ENCODE measurements at regions not wholly inside any gene's neighbourhood (a gene's known extent, or its start where the extent isn't known, plus 50 kb on each side); places are given as distances from the start of the nearest gene placed in this dataset.

GRCh38 chr12:107282628-107283027, 189.3 kb upstream of the CRY1 start:
- no peak for DNase-seq

GRCh38 chr12:107283652-107284051, 190.3 kb upstream of the CRY1 start:
- no peak for DNase-seq

GRCh38 chr12:107284692-107285091, 191.3 kb upstream of the CRY1 start:
- DNase-seq = no peak

GRCh38 chr12:107287436-107288413, 194.4 kb upstream of the CRY1 start:
- no peak for DNase-seq

GRCh38 chr12:107288414-107289127, 195.2 kb upstream of the CRY1 start:
- DNase-seq = no peak

- DNase-seq = no peak
These were observed 197.7 kb upstream of the CRY1 start for GRCh38 chr12:107291018-107291417.

- DNase-seq = no peak
These were observed 203.3 kb upstream of the CRY1 start for GRCh38 chr12:107296681-107297089.

- DNase-seq = no peak
These were observed 209.4 kb upstream of the CRY1 start for GRCh38 chr12:107302649-107303341.

- no peak for DNase-seq
These were observed 211.5 kb upstream of the CRY1 start for GRCh38 chr12:107304588-107305532.

- DNase-seq = no peak
These were observed 212.9 kb upstream of the CRY1 start for GRCh38 chr12:107306141-107306659.

- no peak for DNase-seq
These were observed 215.0 kb upstream of the CRY1 start for GRCh38 chr12:107308310-107308709.

GRCh38 chr12:107309020-107309419, 215.7 kb upstream of the CRY1 start:
- no peak for DNase-seq

- DNase-seq = no peak
These were observed 217.3 kb upstream of the CRY1 start for GRCh38 chr12:107310621-107311020.

- no peak for DNase-seq
These were observed 218.3 kb upstream of the CRY1 start for GRCh38 chr12:107311682-107312081.

- peak; percentile 81 for DNase-seq
These were observed 224.6 kb upstream of the CRY1 start for GRCh38 chr12:107317751-107318555.

- DNase-seq = no peak
These were observed 225.1 kb upstream of the CRY1 start for GRCh38 chr12:107318556-107318805.

GRCh38 chr12:107318806-107319532, 225.6 kb upstream of the CRY1 start:
- peak; percentile 23 for DNase-seq

- no peak for DNase-seq
These were observed 226.2 kb upstream of the CRY1 start for GRCh38 chr12:107319533-107320032.
